Peyer's patch (tissue), 4 donors: ENCODE measurements at regions not wholly inside any gene's neighbourhood (a gene's known extent, or its start where the extent isn't known, plus 50 kb on each side); places are given as distances from the start of the nearest gene placed in this dataset.

ENCODE experiments used
- CTCF ChIP-seq, 6 experiments: fragments of 450-650 bp in 4 of 6; fragments of 200-600 bp in 2 of 6; sonication (generic) in 1 of 6; IDR thresholded peaks; one replicate each; pipeline ENCODE4 v1.5.1; 2017 to 2019; ENCODE audit warnings: antibody characterized with exemption in 6 of 6, mild to moderate bottlenecking in 3 of 6, moderate library complexity in 1 of 6
- POLR2A ChIP-seq, 2 donors: fragments of 450-650 bp; IDR thresholded peaks; one replicate each; pipeline ENCODE4 v1.5.1; 2017; ENCODE audit warnings: antibody characterized with exemption in 2 of 2, mild to moderate bottlenecking in 2 of 2, moderate library complexity in 2 of 2

- TF ChIP-seq CTCF (IDR thresholded peaks at IDR 0.05) (no peak), POLR2A (IDR thresholded peaks at IDR 0.05) (no peak)
Observed at GRCh38 chr14:104516906-104517305, 62.7 kb upstream of the C14orf180 start.
